H1 (cell line): ENCODE measurements at regions not wholly inside any gene's neighbourhood (a gene's known extent, or its start where the extent isn't known, plus 50 kb on each side); places are given as distances from the start of the nearest gene placed in this dataset.

Experiments
- BCL11A ChIP-seq, 2 experiments: IDR thresholded peaks; one replicate each; pipeline ENCODE4 v1.6.1; 2011; ENCODE audit warnings: low read depth in 2 of 2, low read length in 2 of 2, mild to moderate bottlenecking in 2 of 2
- CHD1 ChIP-seq: IDR thresholded peaks from 2 replicates; pipeline ENCODE4 v1.6.1; 2012; ENCODE audit warnings: low read depth, low read length, improper control_type of control experiment
- EGR1 ChIP-seq: IDR thresholded peaks from 2 replicates; pipeline ENCODE4 v1.6.1; 2011; ENCODE audit warnings: low read depth, low read length, borderline replicate concordance
- JUN ChIP-seq: IDR thresholded peaks from 2 replicates; pipeline ENCODE4 v1.6.1; 2011; ENCODE audit warnings: low read depth, mild to moderate bottlenecking, improper control_type of control experiment, low read length
- POLR2A ChIP-seq, 2 experiments: IDR thresholded peaks; 1 replicate in 1 of 2; 2 replicates in 1 of 2; pipeline ENCODE4 v1.6.1; 2011; ENCODE audit warnings: low read depth in 2 of 2, low read length in 2 of 2, mild to moderate bottlenecking in 2 of 2; ENCODE audit errors: control extremely low read depth in 1 of 2
- POU5F1 ChIP-seq: IDR thresholded peaks from 2 replicates; pipeline ENCODE4 v1.6.1; 2011; ENCODE audit warnings: low read depth, mild to moderate bottlenecking, low read length, moderate library complexity
- RFX5 ChIP-seq: IDR thresholded peaks from 2 replicates; pipeline ENCODE4 v1.6.1; 2011; ENCODE audit warnings: low read depth, low read length, improper control_type of control experiment, borderline replicate concordance
- SIX5 ChIP-seq: IDR thresholded peaks from 2 replicates; pipeline ENCODE4 v1.6.1; 2011; ENCODE audit warnings: mild to moderate bottlenecking, low read depth, low read length
- SP4 ChIP-seq: IDR thresholded peaks from 2 replicates; pipeline ENCODE4 v1.6.1; 2012; ENCODE audit warnings: low read length, inconsistent platforms
- TAF7 ChIP-seq: optimal IDR thresholded peaks from 2 replicates; pipeline ENCODE3; 2011; ENCODE audit warnings: low read depth, mild to moderate bottlenecking, inconsistent platforms, low read length, moderate library complexity, borderline replicate concordance
- TF ChIP-seq, protein P1 (sequence below): fragments of 300-600 bp; sonication (generic); IDR thresholded peaks from 2 replicates; pipeline ENCODE4 v1.7.1; 2012; ENCODE audit warnings: low read length, moderate library complexity, mild to moderate bottlenecking, inconsistent platforms; ENCODE audit not compliant: insufficient replicate concordance
- TF ChIP-seq, protein P2 (sequence below): IDR thresholded peaks from 2 replicates; pipeline ENCODE4 v1.6.1; 2012; ENCODE audit warnings: inconsistent platforms

DNA sequence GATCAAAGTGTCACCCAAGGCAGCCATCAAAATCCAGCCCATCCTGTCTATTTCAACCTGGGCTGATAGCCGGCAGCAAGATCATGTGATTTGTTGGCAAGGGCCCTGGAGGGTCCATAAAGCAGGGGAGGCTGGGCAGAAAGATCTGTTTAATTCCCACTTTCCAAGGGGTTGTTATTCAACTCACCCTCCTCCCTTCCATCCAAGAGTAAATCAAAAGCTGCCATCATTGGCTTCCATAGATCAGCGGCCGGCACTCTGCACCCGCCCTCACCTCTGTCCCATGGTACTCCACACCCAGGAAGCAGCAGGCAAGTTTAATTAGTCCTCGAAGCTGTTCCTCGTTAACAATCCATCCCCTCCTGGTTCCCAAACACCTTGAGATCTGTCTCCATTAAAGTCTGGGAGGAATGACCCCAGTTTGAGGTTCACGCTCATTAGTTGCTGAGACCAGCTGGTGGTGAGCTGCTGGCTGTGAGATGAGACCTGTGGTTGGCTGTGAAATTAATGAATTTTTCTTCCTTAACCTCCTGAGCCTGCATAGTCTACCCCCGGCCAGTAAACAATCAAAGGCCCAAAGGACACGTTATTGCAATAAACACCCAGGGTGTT lies 120.6 kb upstream of the CHST15 start (continued):
- TF ChIP-seq, protein P1, sequence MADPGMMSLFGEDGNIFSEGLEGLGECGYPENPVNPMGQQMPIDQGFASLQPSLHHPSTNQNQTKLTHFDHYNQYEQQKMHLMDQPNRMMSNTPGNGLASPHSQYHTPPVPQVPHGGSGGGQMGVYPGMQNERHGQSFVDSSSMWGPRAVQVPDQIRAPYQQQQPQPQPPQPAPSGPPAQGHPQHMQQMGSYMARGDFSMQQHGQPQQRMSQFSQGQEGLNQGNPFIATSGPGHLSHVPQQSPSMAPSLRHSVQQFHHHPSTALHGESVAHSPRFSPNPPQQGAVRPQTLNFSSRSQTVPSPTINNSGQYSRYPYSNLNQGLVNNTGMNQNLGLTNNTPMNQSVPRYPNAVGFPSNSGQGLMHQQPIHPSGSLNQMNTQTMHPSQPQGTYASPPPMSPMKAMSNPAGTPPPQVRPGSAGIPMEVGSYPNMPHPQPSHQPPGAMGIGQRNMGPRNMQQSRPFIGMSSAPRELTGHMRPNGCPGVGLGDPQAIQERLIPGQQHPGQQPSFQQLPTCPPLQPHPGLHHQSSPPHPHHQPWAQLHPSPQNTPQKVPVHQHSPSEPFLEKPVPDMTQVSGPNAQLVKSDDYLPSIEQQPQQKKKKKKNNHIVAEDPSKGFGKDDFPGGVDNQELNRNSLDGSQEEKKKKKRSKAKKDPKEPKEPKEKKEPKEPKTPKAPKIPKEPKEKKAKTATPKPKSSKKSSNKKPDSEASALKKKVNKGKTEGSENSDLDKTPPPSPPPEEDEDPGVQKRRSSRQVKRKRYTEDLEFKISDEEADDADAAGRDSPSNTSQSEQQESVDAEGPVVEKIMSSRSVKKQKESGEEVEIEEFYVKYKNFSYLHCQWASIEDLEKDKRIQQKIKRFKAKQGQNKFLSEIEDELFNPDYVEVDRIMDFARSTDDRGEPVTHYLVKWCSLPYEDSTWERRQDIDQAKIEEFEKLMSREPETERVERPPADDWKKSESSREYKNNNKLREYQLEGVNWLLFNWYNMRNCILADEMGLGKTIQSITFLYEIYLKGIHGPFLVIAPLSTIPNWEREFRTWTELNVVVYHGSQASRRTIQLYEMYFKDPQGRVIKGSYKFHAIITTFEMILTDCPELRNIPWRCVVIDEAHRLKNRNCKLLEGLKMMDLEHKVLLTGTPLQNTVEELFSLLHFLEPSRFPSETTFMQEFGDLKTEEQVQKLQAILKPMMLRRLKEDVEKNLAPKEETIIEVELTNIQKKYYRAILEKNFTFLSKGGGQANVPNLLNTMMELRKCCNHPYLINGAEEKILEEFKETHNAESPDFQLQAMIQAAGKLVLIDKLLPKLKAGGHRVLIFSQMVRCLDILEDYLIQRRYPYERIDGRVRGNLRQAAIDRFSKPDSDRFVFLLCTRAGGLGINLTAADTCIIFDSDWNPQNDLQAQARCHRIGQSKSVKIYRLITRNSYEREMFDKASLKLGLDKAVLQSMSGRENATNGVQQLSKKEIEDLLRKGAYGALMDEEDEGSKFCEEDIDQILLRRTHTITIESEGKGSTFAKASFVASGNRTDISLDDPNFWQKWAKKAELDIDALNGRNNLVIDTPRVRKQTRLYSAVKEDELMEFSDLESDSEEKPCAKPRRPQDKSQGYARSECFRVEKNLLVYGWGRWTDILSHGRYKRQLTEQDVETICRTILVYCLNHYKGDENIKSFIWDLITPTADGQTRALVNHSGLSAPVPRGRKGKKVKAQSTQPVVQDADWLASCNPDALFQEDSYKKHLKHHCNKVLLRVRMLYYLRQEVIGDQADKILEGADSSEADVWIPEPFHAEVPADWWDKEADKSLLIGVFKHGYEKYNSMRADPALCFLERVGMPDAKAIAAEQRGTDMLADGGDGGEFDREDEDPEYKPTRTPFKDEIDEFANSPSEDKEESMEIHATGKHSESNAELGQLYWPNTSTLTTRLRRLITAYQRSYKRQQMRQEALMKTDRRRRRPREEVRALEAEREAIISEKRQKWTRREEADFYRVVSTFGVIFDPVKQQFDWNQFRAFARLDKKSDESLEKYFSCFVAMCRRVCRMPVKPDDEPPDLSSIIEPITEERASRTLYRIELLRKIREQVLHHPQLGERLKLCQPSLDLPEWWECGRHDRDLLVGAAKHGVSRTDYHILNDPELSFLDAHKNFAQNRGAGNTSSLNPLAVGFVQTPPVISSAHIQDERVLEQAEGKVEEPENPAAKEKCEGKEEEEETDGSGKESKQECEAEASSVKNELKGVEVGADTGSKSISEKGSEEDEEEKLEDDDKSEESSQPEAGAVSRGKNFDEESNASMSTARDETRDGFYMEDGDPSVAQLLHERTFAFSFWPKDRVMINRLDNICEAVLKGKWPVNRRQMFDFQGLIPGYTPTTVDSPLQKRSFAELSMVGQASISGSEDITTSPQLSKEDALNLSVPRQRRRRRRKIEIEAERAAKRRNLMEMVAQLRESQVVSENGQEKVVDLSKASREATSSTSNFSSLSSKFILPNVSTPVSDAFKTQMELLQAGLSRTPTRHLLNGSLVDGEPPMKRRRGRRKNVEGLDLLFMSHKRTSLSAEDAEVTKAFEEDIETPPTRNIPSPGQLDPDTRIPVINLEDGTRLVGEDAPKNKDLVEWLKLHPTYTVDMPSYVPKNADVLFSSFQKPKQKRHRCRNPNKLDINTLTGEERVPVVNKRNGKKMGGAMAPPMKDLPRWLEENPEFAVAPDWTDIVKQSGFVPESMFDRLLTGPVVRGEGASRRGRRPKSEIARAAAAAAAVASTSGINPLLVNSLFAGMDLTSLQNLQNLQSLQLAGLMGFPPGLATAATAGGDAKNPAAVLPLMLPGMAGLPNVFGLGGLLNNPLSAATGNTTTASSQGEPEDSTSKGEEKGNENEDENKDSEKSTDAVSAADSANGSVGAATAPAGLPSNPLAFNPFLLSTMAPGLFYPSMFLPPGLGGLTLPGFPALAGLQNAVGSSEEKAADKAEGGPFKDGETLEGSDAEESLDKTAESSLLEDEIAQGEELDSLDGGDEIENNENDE, result no peak
- TF ChIP-seq JUN (no peak), EGR1 (no peak), TAF7 (no peak), CHD1 (no peak), SIX5 (no peak), RFX5 (no peak), POU5F1 (no peak), SP4 (no peak), BCL11A (IDR thresholded peaks at IDR 0.05; ENCODE audit: low read depth in 2 of 2, low read length in 2 of 2) (no peak), POLR2A (IDR thresholded peaks at IDR 0.05; ENCODE audit: control extremely low read depth in 1 of 2, low read depth in 2 of 2, low read length in 2 of 2) (no peak)
- TF ChIP-seq, protein P2, sequence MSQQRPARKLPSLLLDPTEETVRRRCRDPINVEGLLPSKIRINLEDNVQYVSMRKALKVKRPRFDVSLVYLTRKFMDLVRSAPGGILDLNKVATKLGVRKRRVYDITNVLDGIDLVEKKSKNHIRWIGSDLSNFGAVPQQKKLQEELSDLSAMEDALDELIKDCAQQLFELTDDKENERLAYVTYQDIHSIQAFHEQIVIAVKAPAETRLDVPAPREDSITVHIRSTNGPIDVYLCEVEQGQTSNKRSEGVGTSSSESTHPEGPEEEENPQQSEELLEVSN, result no peak
